Prostate gland (tissue), 2 donors: ENCODE measurements at regions not wholly inside any gene's neighbourhood (a gene's known extent, or its start where the extent isn't known, plus 50 kb on each side); places are given as distances from the start of the nearest gene placed in this dataset.
A peak's percentile ranks its signal among the peaks of the same experiment; 100 is the strongest.

Source experiments
- DNase-seq: peaks from one replicate; pipeline ENCODE4 v3.0.0-alpha.2; 2019; ENCODE audit warnings: low spot score
- H3K27ac ChIP-seq, 2 donors: fragments of 200-600 bp; sonication (generic); 2 replicates each; pipeline ENCODE4 v1.5.1; 2017 to 2019
- H3K27me3 ChIP-seq: fragments of 200-600 bp; sonication (generic); replicated peaks from 2 replicates; pipeline ENCODE4 v1.5.1; 2019; ENCODE audit not compliant: insufficient read depth
- H3K36me3 ChIP-seq, 2 donors: fragments of 200-600 bp; sonication (generic); 1 replicate in 1 of 2; 2 replicates in 1 of 2; pipeline versions ENCODE4 v1.5.1 to v1.8.1; 2017 to 2019
- H3K4me1 ChIP-seq: fragments of 200-600 bp; sonication (generic); replicated peaks from 2 replicates; pipeline ENCODE4 v1.5.1; 2019
- H3K4me3 ChIP-seq, 2 donors: fragments of 200-600 bp; sonication (generic); 2 replicates each; pipeline ENCODE4 v1.5.1; 2017 to 2019
- H3K9me3 ChIP-seq: fragments of 200-600 bp; sonication (generic); 2 replicates; pipeline ENCODE4 v1.5.1; 2017
- CTCF ChIP-seq, 4 experiments: fragments of 200-600 bp in 2 of 4; fragments of 450-650 bp in 2 of 4; sonication (generic) in 2 of 4; IDR thresholded peaks; 1 replicate in 3 of 4; 2 replicates in 1 of 4; pipeline ENCODE4 v1.5.1; 2016 to 2019; ENCODE audit warnings: antibody characterized with exemption in 4 of 4, mild to moderate bottlenecking in 2 of 4, moderate library complexity in 2 of 4
- POLR2A ChIP-seq: fragments of 450-650 bp; IDR thresholded peaks from one replicate; pipeline ENCODE4 v1.6.1; 2016; ENCODE audit warnings: antibody characterized with exemption, mild to moderate bottlenecking
- POLR2AphosphoS5 ChIP-seq: sonication (generic); formaldehyde crosslinking; IDR thresholded peaks from one replicate; pipeline ENCODE4 v1.6.1; 2017; ENCODE audit warnings: antibody characterized with exemption
- WGBS: methylation state at CpG from one replicate; pipeline ENCODE4 v1.1.5; 2018; 5-methylcytosine and 5-hydroxymethylcytosine counted together
- intact Hi-C: fragments of 100-400 bp; cut with DNase I; formaldehyde crosslinking; loops from one replicate; pipeline ENCODE4 v1.14.2; 2022

- H3K4me3 ChIP-seq: peak overlapping the region; percentile 10 to 30
- TF ChIP-seq POLR2A: peak; percentile 49
- no peak for TF ChIP-seq CTCF (IDR thresholded peaks at IDR 0.05)
- TF ChIP-seq POLR2AphosphoS5: peak; percentile 78
- no peaks in the 10 kb centered on the region for H3K36me3 ChIP-seq
- no peaks in the 10 kb centered on the region for H3K9me3 ChIP-seq
- 2% methylated on average over 56 of the region's 56 CpGs for WGBS
- H3K27ac ChIP-seq: peak overlapping the region; percentile 79 to 83
- DNase-seq: peak; percentile 75
- intact Hi-C loops: no loop called here
- H3K27me3 ChIP-seq: no peaks in the 10 kb centered on the region
- peaks cover 26% of the 10 kb centered on the region for H3K4me1 ChIP-seq
These were observed 158.7 kb upstream of the IER5L start for GRCh38 chr9:129336601-129337331.

- peak overlapping the region; percentile 79 to 83 for H3K27ac ChIP-seq
- peaks cover 26% of the 10 kb centered on the region for H3K4me1 ChIP-seq
- TF ChIP-seq CTCF (IDR thresholded peaks at IDR 0.05): no peak
- TF ChIP-seq POLR2A: no peak
- no peak for TF ChIP-seq POLR2AphosphoS5
- intact Hi-C loops: no loop called here
- H3K36me3 ChIP-seq: no peaks in the 10 kb centered on the region
- H3K9me3 ChIP-seq: no peaks in the 10 kb centered on the region
- DNase-seq: no peak
- WGBS: 56% methylated on average over 5 of the region's 5 CpGs
- peak overlapping the region; percentile 10 to 30 for H3K4me3 ChIP-seq
- H3K27me3 ChIP-seq: no peaks in the 10 kb centered on the region
These were observed 158.1 kb upstream of the IER5L start for GRCh38 chr9:129336130-129336528.

- Histone ChIP-seq H3K27me3 (no peaks in the 10 kb centered on the region), H3K27ac (peak overlapping the region; percentile 79 to 83), H3K4me3 (no peak overlapping the region), H3K36me3 (no peaks in the 10 kb centered on the region), H3K9me3 (no peaks in the 10 kb centered on the region), H3K4me1 (peaks cover 26% of the 10 kb centered on the region)
- DNase-seq: no peak
- TF ChIP-seq POLR2AphosphoS5 (peak; percentile 7), POLR2A (no peak)
- WGBS: 32% methylated on average over 7 of the region's 7 CpGs
- intact Hi-C loops: no loop called here
These were observed 157.5 kb upstream of the IER5L start for GRCh38 chr9:129335464-129336129.

GRCh38 chr9:129334105-129334935, 156.3 kb upstream of the IER5L start:
- Histone ChIP-seq H3K4me3 (peak overlapping the region in 1 of 2 donors; percentile 7), H3K27me3 (no peaks in the 10 kb centered on the region), H3K9me3 (no peaks in the 10 kb centered on the region), H3K27ac (peak overlapping the region; percentile 79 to 83), H3K4me1 (peaks cover 26% of the 10 kb centered on the region), H3K36me3 (no peaks in the 10 kb centered on the region)
- intact Hi-C loops: no loop called here
- 4% methylated on average over 26 of the region's 28 CpGs for WGBS
- TF ChIP-seq CTCF (IDR thresholded peaks at IDR 0.05) (peak in 2 of 4 experiments; percentile 13 to 51), POLR2AphosphoS5 (peak; percentile 95), POLR2A (peak; percentile 65)
- DNase-seq: peak; percentile 97

GRCh38 chr9:129333617-129334104, 155.6 kb upstream of the IER5L start:
- peaks cover 26% of the 10 kb centered on the region for H3K4me1 ChIP-seq
- intact Hi-C loops: no loop called here
- DNase-seq: no peak
- H3K4me3 ChIP-seq: no peak overlapping the region
- H3K36me3 ChIP-seq: no peaks in the 10 kb centered on the region
- 51% methylated on average over 10 of the region's 10 CpGs for WGBS
- no peaks in the 10 kb centered on the region for H3K9me3 ChIP-seq
- TF ChIP-seq CTCF (IDR thresholded peaks at IDR 0.05) (no peak), POLR2AphosphoS5 (no peak), POLR2A (no peak)
- no peaks in the 10 kb centered on the region for H3K27me3 ChIP-seq
- H3K27ac ChIP-seq: peak overlapping the region; percentile 79 to 83
